ENCODE measurements at regions not wholly inside any gene's neighbourhood (a gene's known extent, or its start where the extent isn't known, plus 50 kb on each side); places are given as distances from the start of the nearest gene placed in this dataset.

DNA sequence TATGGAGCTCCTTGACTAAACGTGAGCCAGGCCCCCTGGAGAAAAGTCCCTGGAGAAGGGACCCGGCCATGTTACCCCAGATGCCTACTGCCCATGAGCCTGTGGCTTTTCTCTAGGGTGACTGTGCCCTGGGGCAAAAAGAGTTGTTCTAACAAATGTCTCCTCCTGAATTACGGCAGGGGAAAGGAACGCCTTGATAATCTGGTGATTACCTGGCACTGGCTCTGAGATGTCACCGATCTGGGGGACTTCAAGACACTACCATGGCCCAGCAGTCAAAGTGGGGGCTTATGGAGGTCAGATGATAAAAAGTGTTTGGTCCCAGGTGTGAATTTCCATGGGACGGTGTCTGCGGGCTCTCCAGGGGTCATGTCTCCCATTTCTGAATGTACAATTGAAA, 140.7 kb downstream of the KLF13 start:
- H3K4me1 Mint-ChIP-seq (ENCODE audit: low read depth), result no peaks in the 10 kb centered on the region

DNA sequence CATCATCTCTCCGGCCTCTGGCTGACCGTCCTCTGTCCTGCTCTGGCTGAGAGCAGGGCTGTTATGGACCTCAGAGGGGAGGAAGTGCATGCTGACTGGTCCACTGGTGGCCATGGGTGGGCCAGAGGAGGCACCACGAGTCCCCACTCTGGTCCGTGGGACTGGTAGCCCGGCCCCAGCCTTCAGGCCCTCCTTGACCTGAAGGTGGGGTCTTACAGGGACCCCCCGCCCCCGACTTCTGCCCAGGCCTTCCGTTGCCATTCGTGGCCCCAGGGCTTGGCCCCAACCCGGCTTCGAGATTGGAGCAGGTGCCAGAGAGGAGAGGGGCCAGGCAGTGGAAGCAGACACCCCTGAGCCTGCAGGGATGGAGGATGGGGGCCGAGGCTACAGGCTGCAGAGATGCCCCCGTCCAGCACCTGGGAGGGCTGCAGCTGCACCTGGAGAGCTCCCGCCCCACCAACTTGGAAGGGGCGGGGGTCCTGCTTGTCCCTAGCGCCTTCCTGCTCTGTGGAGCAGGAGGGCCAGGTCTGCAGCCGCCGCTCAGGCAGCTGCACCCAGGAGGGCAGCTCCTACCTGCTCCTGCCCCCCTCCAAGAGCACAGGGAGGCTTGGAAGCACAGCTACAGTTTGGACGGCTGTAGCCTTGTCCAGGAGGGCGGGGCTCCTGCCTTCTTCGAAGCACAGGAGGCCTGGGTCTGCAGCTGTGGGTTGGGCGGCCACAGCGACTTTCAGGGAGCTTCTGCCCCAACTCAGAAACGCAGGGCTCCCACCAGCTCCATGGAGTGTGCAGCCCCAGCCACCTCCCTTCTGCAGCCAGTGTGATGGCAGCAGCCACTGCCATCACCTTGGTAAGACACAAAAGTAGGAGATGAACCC, 142.5 kb downstream of the KLF13 start:
- TF ChIP-seq, protein P1, sequence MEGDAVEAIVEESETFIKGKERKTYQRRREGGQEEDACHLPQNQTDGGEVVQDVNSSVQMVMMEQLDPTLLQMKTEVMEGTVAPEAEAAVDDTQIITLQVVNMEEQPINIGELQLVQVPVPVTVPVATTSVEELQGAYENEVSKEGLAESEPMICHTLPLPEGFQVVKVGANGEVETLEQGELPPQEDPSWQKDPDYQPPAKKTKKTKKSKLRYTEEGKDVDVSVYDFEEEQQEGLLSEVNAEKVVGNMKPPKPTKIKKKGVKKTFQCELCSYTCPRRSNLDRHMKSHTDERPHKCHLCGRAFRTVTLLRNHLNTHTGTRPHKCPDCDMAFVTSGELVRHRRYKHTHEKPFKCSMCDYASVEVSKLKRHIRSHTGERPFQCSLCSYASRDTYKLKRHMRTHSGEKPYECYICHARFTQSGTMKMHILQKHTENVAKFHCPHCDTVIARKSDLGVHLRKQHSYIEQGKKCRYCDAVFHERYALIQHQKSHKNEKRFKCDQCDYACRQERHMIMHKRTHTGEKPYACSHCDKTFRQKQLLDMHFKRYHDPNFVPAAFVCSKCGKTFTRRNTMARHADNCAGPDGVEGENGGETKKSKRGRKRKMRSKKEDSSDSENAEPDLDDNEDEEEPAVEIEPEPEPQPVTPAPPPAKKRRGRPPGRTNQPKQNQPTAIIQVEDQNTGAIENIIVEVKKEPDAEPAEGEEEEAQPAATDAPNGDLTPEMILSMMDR (IDR thresholded peaks at IDR 0.05; ENCODE audit: unreplicated experiment), result no peak
- no peak for DNase-seq (ENCODE audit: low spot score, unreplicated experiment)
- Mint-ChIP-seq H3K9me3 (ENCODE audit: low read depth) (no peaks in the 10 kb centered on the region), H3K27me3 (peaks cover 22% of the 10 kb centered on the region), H3K4me3 (ENCODE audit: low read depth) (no peak overlapping the region), H3K4me1 (ENCODE audit: low read depth) (no peaks in the 10 kb centered on the region), H3K27ac (no peak overlapping the region), H3K36me3 (ENCODE audit: insufficient read depth) (no peaks in the 10 kb centered on the region)

More for the DNA sequence above, 140.7 kb downstream of the KLF13 start:
- Mint-ChIP-seq H3K36me3 (ENCODE audit: insufficient read depth) (no peaks in the 10 kb centered on the region), H3K27me3 (peaks cover 15% of the 10 kb centered on the region), H3K4me3 (ENCODE audit: low read depth) (no peak overlapping the region), H3K9me3 (ENCODE audit: low read depth) (no peaks in the 10 kb centered on the region), H3K27ac (no peak overlapping the region)
- DNase-seq (ENCODE audit: low spot score, unreplicated experiment), result no peak
- TF ChIP-seq, protein P1 (IDR thresholded peaks at IDR 0.05; ENCODE audit: unreplicated experiment), result no peak

DNA sequence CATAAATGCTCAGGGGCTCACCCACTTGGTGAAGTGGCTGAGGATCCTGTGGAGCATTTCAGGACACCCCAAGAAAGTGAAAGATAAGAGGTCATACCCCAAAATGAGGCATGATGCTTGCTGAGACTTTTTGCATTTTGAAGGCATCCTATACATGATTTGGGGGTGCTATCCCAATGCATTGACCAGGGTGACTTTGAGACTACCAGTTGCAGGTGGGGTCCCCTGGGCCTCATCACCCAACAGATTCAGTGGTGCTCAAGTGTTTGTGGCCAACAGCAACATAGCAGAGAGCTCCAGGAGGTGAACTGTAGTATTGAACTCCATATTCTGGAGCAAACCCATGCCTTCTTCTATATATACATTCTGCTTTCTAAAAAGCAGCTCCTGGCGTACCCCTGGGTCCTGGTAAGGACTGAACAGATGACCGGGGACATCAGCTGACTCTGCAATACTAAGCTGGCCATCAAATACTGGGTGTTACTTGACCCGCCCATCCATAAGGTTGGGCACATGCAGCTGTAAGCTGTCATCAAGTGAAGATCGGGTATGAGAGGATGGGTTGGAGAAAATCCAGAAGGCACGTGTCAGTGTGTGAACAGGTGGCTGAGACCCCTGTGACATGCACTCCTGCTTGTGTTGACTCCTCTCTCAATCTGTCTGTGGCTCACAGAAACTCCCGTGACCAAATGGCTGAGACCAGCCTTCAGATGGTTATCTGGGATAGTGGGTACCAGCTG, 143.3 kb downstream of the KLF13 start:
- no peaks in the 10 kb centered on the region for H3K4me1 Mint-ChIP-seq (ENCODE audit: low read depth)

DNA sequence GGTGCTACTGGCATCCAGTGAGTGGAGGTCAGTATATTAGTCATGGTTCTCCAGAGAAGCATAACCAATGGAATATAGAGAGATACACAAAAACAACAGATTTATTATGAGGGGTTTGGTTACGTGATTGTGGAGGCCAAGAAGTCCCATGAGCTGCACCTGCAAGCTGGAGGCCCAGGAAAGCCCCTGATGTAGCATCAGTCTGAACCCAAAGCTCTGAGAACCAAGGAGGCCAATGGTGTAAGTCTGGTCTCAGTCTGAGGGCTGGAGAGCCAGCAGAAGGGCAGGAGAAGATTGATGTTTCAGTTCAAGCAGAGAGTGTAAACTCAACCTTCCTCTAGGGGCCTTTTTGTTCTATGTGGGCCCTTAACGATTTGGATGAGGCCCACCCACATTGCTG, 144.1 kb downstream of the KLF13 start:
- no peaks in the 10 kb centered on the region for H3K9me3 Mint-ChIP-seq (ENCODE audit: low read depth)
- H3K27me3 Mint-ChIP-seq, result peaks cover 13% of the 10 kb centered on the region
- no peak overlapping the region for H3K4me3 Mint-ChIP-seq (ENCODE audit: low read depth)
- no peak overlapping the region for H3K27ac Mint-ChIP-seq
- H3K4me1 Mint-ChIP-seq (ENCODE audit: low read depth), result no peaks in the 10 kb centered on the region
- TF ChIP-seq, protein P1 (IDR thresholded peaks at IDR 0.05; ENCODE audit: unreplicated experiment), result no peak
- no peak for DNase-seq (ENCODE audit: low spot score, unreplicated experiment)
- no peaks in the 10 kb centered on the region for H3K36me3 Mint-ChIP-seq (ENCODE audit: insufficient read depth)

More for the DNA sequence above, 143.3 kb downstream of the KLF13 start:
- H3K27me3 Mint-ChIP-seq, result peaks cover 18% of the 10 kb centered on the region
- no peak overlapping the region for H3K4me3 Mint-ChIP-seq (ENCODE audit: low read depth)
- no peak overlapping the region for H3K27ac Mint-ChIP-seq
- DNase-seq (ENCODE audit: low spot score, unreplicated experiment), result no peak
- H3K36me3 Mint-ChIP-seq (ENCODE audit: insufficient read depth), result no peaks in the 10 kb centered on the region
- TF ChIP-seq, protein P1 (IDR thresholded peaks at IDR 0.05; ENCODE audit: unreplicated experiment), result no peak
- H3K9me3 Mint-ChIP-seq (ENCODE audit: low read depth), result no peaks in the 10 kb centered on the region

DNA sequence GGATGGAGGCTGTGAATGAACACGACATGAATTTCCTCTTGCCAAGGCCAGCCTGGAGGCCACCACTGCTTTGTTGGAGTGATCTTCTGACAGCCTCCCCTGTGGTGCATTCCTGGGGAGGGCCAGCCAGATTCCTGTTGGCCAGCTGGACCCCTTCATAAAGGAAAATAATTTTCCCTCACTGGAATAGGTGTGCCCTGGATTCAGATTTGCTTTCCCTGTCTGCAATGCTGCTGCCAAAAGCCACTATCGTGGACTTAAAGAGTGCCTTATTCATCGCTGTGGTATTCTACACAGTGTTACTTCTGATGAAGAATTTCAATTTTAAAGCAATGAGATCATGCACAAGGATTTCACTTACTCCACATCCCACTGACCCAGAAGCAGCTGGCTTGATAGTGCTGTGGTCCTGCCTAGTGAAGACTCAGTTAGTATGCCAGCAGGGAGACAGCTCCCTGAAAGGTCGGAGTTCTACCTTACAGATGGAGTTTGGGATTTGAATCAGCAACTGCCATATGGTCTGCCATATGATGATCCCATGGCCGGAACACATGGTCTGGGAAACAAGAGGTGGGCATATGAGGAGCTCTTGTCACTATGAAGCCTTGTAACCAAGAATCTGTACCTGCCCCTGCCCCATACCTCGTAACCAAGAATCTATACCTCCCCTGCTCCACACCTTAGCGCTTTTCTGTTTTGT, 145.2 kb downstream of the KLF13 start:
- no peaks in the 10 kb centered on the region for H3K9me3 Mint-ChIP-seq (ENCODE audit: low read depth)
- no peaks in the 10 kb centered on the region for H3K4me1 Mint-ChIP-seq (ENCODE audit: low read depth)
- no peaks in the 10 kb centered on the region for H3K36me3 Mint-ChIP-seq (ENCODE audit: insufficient read depth)
- H3K4me3 Mint-ChIP-seq (ENCODE audit: low read depth), result no peak overlapping the region
- TF ChIP-seq, protein P1 (IDR thresholded peaks at IDR 0.05; ENCODE audit: unreplicated experiment), result no peak
- peaks cover 13% of the 10 kb centered on the region for H3K27me3 Mint-ChIP-seq
- no peak overlapping the region for H3K27ac Mint-ChIP-seq
- DNase-seq (ENCODE audit: low spot score, unreplicated experiment), result no peak

All from progenitor cell of endocrine pancreas (in vitro differentiated cells).